ENCODE measurements at regions not wholly inside any gene's neighbourhood (a gene's known extent, or its start where the extent isn't known, plus 50 kb on each side); places are given as distances from the start of the nearest gene placed in this dataset.

GRCh38 chr9:115225459-115226116, 107.6 kb upstream of the TNC start:
- TF ChIP-seq CTCF (IDR thresholded peaks at IDR 0.05; ENCODE audit: borderline replicate concordance, extremely low read depth, low read length, poor library complexity, severe bottlenecking), result no peak
- no peak for TF ChIP-seq EZH2 (IDR thresholded peaks at IDR 0.05; ENCODE audit: borderline replicate concordance, low read depth, low read length, severe bottlenecking)
- no peak overlapping the region for H2AFZ ChIP-seq (ENCODE audit: low read depth, low read length)

GRCh38 chr9:115226152-115226551, 108.2 kb upstream of the TNC start:
- Histone ChIP-seq H3K27me3 (ENCODE audit: insufficient read depth, low read length, poor library complexity) (peaks cover 9% of the 10 kb centered on the region), H2AFZ (ENCODE audit: low read depth, low read length) (no peak overlapping the region), H3K4me2 (ENCODE audit: insufficient read depth, low read length) (no peak overlapping the region), H3K79me2 (ENCODE audit: insufficient read depth, low read length) (no peaks in the 10 kb centered on the region), H3K9ac (ENCODE audit: low read depth, low read length) (no peak overlapping the region), H3K9me3 (ENCODE audit: insufficient read depth, low read length, severe bottlenecking) (no peaks in the 10 kb centered on the region), H3K36me3 (ENCODE audit: insufficient read depth, low read length) (no peaks in the 10 kb centered on the region), H3K4me1 (ENCODE audit: insufficient read depth, low read length) (no peaks in the 10 kb centered on the region), H3K4me3 (ENCODE audit: low read depth in 1 of 2, low read length in 2 of 2) (no peak overlapping the region), H3K27ac (ENCODE audit: low read length) (no peak overlapping the region), H4K20me1 (ENCODE audit: insufficient read depth, low read length) (no peaks in the 10 kb centered on the region)
- ATAC-seq (ENCODE audit: insufficient read depth, low read depth) (no peak), DNase-seq (no peak)
- TF ChIP-seq EZH2 (IDR thresholded peaks at IDR 0.05; ENCODE audit: borderline replicate concordance, low read depth, low read length, severe bottlenecking) (no peak), CTCF (IDR thresholded peaks at IDR 0.05; ENCODE audit: borderline replicate concordance, extremely low read depth, low read length, poor library complexity, severe bottlenecking) (no peak)

More at GRCh38 chr9:115225459-115226116, 107.6 kb upstream of the TNC start:
- no peaks in the 10 kb centered on the region for H3K36me3 ChIP-seq (ENCODE audit: insufficient read depth, low read length)
- H3K27me3 ChIP-seq (ENCODE audit: insufficient read depth, low read length, poor library complexity), result peaks cover 9% of the 10 kb centered on the region
- H3K4me1 ChIP-seq (ENCODE audit: insufficient read depth, low read length), result no peaks in the 10 kb centered on the region
- no peak for ATAC-seq (ENCODE audit: insufficient read depth, low read depth)
- no peaks in the 10 kb centered on the region for H3K79me2 ChIP-seq (ENCODE audit: insufficient read depth, low read length)
- H4K20me1 ChIP-seq (ENCODE audit: insufficient read depth, low read length), result no peaks in the 10 kb centered on the region
- no peak overlapping the region for H3K9ac ChIP-seq (ENCODE audit: low read depth, low read length)
- no peak for DNase-seq
- H3K4me2 ChIP-seq (ENCODE audit: insufficient read depth, low read length), result no peak overlapping the region
- H3K4me3 ChIP-seq (ENCODE audit: low read depth in 1 of 2, low read length in 2 of 2), result no peak overlapping the region
- H3K27ac ChIP-seq (ENCODE audit: low read length), result no peak overlapping the region
- H3K9me3 ChIP-seq (ENCODE audit: insufficient read depth, low read length, severe bottlenecking), result no peaks in the 10 kb centered on the region

- H3K4me1 ChIP-seq (ENCODE audit: insufficient read depth, low read length), result no peaks in the 10 kb centered on the region
- H3K27ac ChIP-seq (ENCODE audit: low read length), result no peak overlapping the region
- H4K20me1 ChIP-seq (ENCODE audit: insufficient read depth, low read length), result no peaks in the 10 kb centered on the region
- no peak overlapping the region for H3K4me2 ChIP-seq (ENCODE audit: insufficient read depth, low read length)
- no peak overlapping the region for H3K9ac ChIP-seq (ENCODE audit: low read depth, low read length)
- DNase-seq, result no peak
- no peaks in the 10 kb centered on the region for H3K79me2 ChIP-seq (ENCODE audit: insufficient read depth, low read length)
- no peak for ATAC-seq (ENCODE audit: insufficient read depth, low read depth)
- TF ChIP-seq CTCF (IDR thresholded peaks at IDR 0.05; ENCODE audit: borderline replicate concordance, extremely low read depth, low read length, poor library complexity, severe bottlenecking), result no peak
- TF ChIP-seq EZH2 (IDR thresholded peaks at IDR 0.05; ENCODE audit: borderline replicate concordance, low read depth, low read length, severe bottlenecking), result no peak
- H3K4me3 ChIP-seq (ENCODE audit: low read depth in 1 of 2, low read length in 2 of 2), result no peak overlapping the region
- no peaks in the 10 kb centered on the region for H3K36me3 ChIP-seq (ENCODE audit: insufficient read depth, low read length)
- no peak overlapping the region for H2AFZ ChIP-seq (ENCODE audit: low read depth, low read length)
- H3K27me3 ChIP-seq (ENCODE audit: insufficient read depth, low read length, poor library complexity), result peaks cover 3% of the 10 kb centered on the region
- no peaks in the 10 kb centered on the region for H3K9me3 ChIP-seq (ENCODE audit: insufficient read depth, low read length, severe bottlenecking)
Observed at GRCh38 chr9:115229496-115229895, 111.5 kb upstream of the TNC start.

Data from DND-41 (cell line).